Fibroblast of gingiva (primary cell): ENCODE measurements at regions not wholly inside any gene's neighbourhood (a gene's known extent, or its start where the extent isn't known, plus 50 kb on each side); places are given as distances from the start of the nearest gene placed in this dataset.

Source experiments
- DNase-seq: peaks from one replicate; pipeline ENCODE4 v3.0.0-alpha.2; 2011; ENCODE audit warnings: low read depth

DNA sequence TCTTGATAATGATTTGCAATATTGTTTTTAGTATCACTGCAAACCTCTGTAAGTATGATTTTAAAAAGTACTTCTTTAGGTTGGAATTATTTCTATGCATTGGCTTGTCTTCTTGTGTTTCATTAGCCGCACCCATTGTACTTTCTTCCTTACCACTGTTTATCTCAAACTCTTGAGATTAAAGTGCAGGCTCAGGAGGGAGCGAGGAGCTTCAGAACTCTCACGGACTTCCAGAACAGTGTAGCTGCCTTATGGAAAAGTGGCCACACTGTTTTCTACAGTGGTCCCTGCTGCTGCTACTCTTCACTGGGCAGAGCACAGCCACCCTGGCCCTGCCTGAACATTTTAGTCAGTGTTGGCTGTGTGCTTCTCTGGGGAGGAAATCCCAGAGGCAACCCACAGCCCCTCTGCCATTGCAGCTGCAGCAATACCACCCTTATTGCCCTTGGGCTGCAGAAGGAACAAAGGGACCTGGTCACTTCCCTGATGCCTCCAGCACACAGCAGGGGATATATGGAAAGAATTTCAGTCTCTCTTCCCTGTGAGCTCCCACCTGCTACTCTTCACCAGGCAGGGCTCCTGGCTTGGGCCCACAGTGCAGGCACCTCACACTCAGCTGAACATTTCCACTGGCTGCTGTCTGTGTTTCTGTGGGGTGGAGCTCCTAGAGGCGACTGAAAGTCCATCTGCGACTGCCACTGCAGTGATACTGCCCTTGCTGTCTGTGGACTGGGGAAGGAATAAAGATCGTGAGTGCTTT, 91.7 kb upstream of the MAP3K4 start:
- DNase-seq, result no peak

DNA sequence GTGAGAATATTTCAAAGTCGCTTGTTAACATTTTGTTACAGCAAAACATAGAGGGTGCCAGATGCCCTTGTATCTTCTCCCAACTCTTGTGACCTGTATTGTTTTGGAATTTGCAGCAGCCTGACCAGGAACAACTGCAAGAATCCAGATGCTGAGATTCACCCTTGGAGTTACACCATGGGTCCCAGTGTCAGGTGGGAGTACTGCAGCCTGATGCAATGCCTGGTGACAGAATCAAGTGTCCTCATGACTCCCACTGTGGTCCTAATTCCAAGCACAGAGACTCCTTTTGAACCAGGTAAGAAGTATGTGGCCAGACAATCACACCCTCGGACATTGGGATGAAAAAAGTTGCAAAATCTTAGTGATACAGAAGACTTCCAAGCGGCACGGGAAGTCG, 79.6 kb upstream of the MAP3K4 start:
- no peak for DNase-seq

DNA sequence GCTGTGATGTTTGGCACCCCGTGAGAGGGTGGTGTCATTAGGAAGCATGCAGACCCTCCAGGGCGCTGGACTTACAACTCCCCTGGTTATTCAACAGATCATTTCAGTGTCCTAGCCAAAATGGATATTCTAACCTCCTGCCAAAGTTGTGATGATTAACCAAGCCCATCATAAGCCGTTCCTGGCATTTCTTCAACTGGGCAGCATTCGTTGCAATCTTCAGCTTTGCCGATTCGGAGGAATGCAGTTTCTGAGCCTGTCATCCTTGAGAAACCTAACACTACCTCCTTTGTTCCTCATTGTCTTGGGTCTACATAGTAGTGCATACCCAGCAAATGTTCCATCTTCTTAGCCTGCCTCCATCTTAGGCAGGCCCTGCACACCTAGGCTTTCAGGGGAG, 79.2 kb upstream of the MAP3K4 start:
- no peak for DNase-seq

DNA sequence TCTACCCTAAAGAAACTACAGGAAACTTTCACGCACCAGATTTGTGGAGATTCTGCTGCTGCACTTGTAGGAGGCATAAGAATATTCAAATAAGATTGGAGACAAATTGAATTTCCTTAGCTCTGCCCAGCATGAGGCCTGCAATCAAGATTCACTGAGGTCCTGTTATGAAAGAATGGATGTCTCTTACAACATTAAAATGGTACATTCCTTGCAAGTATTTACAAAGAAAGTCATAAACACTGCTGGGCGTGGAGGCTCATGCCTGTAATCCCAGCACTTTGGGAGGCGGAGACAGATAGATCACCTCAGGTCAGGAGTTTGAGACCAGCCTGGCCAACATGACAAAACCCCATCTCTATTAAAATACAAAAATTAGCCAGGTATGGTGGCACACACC, 74.0 kb upstream of the MAP3K4 start:
- DNase-seq, result peak; percentile 47

DNA sequence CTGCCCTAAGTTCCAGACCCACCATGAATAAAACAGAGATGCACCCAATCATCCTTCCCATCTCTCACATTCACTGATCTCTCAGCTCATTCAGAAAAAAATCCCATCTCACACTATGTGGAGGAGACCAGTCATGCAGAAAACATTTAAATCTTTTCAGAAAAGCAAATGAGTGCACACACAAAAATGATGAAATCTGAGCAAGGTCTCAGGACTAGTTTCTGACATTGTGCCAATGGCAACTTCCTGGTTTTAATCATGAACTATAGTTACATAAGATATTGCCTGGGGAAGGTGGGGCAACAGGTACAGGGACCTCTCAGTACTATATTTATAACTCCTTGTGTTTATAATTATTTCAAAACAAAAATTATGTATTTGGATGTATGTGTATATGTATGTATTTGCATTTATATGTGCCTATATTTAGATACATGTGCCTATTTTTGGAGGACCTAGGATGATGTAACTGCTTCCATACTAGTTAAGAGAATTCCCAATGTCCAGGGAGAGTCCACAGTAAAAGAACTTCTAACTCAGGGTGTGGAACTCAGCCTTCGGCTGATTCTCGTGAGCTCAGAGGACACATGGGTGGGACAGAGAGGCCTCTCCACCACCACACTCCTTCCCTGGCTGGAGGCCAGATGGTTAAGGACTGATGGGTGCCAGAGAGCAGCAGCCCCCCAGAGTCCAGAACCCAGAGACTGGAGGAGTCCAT, 71.7 kb upstream of the MAP3K4 start:
- DNase-seq, result peak; percentile 60

DNA sequence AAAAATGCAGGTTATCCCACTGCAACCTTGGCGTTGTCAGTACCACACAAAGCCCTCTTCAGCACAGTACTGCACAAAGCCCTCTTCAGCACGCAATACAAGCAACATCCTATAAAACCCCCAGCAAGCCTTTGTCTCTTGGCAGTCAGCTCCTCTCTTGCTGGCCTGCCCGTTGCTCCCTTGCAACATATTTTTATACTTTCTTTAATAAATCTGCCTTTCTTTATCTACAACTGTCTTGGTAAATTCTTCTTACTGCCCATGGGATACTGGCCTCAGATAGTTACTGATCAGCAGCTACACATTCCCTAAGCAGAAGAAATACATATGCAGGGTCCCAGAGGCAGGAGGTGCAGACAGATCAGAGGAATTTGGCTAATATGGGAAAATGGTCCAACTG, 70.5 kb upstream of the MAP3K4 start:
- no peak for DNase-seq

DNA sequence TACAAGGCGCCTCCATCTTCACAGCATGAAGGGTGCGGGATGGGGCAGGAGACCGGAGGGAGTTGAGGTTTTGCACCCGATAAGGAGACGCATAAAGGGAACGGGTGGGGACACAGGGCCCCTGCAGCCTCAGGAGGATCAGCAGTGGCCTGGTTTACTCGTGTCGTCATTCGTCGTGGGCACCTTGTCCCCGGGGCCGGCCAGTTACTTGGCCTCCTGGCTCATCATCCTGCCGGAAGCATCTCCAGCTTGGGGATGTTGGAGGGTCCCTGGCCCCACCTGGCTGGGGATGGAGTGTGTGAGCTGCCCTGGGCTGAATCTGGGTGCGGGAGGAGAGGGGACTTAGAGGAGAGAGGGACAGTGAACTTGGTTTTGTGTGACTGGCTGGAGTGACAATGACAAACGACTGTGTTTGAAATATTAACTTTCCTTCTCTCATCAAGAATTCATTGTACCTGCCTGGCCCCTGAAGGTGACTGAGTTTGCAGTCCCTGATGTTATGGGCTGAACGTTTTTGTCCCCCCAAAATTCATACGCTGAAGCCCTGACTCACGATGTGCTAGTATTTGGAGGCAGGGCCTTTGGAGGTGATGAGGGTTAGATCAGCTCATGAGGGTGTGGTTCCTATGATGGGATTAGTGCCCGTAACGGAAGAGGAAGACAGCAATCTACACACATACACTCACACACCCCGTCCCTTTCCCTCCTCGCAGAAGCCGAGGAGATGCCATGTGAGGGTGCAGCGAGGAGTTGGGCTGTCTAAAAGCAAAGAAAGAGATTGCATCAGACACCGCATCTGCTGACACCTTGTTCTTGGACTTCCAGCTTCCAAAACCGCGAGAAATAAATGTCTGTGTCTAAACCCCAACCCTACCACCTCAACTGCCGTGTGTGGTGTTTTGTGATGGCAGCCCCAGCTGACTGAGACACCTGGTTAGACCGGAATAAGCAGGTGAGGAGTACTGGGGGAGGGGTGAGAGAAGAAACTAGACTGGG, 65.0 kb upstream of the MAP3K4 start:
- no peak for DNase-seq

DNA sequence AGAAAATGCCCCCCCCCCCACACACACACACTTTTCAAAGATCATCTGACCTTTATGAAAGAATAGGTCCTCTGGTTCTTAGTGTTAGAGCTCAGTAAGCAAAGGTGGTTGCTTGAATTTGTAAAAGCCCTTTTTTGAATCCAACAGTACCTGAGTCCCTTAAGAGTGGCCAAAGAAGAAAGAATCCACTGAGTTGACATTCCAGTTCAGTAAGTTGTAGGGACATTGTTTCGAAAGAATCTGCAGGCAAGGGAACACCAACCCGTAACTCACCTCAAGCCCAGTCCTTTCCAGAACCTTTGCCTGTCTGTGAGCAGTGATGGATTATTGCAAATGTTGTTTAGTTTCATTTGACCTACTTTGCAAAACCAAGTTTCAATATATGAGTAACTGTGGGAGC, 64.2 kb upstream of the MAP3K4 start:
- no peak for DNase-seq

DNA sequence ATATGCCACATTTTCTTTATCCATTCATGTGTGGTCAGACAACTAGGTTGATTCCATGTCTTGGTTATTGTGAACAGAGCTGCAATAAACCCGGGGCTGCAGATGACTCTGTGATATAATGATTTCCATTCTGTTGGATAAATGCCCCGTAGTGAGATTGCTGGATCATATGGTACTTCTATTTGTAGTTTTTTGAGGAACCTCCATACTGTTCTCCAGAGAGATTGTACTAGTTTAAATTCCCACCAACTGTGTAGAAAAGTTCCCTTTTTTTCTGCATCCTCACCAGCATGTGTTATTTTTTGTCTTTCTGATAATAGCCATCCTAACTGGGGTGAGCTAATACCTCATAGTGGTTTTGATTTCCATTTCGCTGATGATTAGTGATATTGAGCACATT, 62.2 kb upstream of the MAP3K4 start:
- DNase-seq, result no peak

DNA sequence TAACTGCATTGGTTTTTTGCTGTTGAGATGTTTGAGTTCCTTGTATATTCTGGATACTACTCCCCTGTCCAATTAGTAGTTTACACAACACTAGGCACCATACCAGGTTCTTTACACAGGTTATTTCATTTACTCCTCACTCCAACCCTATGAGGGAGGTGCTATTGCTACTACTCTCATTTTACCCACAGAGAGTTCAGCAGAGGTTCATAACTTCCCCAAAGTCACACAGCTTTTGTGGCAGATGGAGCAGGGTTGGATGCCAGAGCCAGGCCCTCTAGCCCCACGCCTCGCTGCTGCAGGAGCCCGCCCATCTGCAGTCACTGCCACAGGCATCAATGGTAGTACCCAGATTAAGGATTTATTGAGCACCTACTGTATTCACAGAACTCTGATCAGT, 61.7 kb upstream of the MAP3K4 start:
- no peak for DNase-seq

DNA sequence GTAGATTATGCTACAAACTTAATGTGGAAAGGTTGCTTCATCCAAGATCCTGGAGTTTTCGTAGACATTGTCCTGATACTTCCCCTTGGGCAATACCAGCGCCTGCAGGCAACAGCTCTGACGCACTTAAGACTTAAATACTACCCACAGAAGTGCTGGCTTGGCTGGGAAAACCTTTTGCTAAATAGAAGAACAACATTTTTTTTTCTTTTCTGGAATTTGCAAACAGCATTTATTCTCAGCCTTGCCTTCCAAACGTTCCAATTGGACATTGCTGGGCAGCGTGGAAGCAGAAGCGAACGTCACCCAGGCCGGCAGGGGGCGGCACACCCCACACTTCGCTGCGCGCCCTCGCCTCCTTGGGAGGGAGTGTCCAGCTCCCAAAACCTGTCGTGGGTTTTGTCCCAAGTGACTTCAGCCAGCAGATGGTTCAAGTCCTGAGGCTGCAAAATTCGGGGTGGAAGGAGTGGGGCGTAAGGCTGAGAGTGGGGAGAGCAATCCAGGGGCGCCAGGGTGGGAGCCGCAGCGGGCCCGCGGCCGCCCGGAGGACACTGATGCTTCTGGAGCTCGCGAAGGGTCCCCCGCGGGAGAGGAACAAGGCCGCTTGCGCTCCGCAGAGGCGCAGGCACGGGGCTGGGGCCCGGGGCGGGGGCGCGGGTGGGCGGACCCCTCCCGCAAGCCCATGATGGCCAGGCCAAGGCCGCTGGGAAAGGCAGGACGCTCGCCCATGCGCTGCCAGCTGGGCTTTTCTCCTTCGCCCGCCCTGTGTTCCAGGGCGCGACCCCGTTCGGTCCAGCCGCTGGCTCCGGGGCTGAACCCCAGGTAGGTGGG, 60.8 kb upstream of the MAP3K4 start:
- peak; percentile 89 for DNase-seq

DNA sequence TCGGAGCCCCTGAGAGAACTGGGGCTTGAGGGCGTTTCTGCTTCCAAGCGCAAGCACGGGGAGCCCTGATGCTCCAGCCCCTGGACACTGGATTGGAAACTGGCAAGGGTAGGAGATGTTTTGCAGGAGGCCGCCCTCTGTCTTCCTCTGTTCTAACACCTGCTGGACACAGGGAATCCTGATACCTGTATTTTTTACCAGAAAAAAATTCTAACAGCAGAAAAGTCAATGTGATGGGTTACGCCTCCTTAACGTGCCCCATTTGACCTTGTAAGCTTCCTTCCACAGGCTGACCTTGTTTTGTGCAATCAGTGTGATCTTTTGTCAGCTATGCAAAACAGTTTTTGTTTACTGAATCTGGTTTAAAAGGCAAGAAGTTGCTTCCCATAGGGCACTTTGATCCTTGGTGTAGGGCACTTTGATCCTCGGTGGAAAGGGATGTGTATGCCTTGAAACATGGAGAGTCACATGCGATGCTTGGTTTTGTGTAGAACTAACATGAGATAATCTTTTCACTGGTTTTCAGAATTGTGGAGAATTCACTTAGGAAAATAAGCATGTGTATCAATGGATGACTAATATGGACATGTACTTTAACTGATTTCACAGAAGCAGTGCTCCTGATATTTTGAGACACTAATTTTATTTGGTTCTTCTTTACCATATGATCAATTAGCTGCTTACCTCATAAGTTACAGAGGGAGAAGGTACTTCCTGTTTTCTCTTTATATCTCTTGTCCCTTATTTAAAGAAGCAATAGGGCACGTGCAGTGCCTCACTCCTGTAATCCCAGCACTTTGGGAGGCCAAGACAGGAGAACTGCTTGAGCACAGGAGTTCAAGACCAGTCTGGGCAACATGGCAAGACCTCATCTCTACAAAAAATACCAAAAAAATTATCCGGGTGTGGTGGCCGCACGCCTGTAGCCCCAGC, 59.9 kb upstream of the MAP3K4 start:
- DNase-seq, result no peak

DNA sequence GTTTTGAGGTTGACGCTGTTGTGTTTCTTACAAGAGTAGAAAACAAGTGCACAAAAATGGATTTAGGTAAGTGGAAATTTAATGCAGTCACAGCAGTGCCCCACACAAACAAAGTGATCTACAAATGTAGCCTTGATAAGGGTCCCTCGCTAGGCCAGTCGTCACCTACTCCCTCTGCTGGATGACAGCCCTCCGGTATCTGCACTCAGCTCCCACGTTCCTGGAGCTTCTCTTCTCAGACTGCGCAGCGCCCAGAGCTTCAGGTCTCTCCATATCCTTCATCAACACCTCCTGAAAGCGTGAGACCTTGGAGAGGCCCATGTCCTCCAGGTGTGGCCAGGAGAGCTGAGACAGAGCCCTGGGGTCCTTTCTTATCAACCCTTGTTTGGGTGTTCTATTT, 58.3 kb upstream of the MAP3K4 start:
- no peak for DNase-seq

DNA sequence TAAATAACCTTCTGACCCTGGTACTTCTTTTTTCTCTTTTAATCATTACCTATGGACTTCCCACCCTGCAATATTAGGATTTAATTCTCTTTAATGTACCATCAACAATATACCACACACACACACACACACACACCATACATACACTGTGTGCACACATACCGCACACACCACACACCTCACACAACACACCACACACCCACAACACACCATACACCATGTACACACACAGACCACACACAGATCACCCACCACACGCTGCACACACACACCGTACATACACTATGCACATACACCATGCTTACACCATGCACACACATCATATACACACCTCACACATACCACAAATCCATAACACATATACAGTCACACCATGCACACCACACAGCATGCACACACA, 57.4 kb upstream of the MAP3K4 start:
- no peak for DNase-seq

DNA sequence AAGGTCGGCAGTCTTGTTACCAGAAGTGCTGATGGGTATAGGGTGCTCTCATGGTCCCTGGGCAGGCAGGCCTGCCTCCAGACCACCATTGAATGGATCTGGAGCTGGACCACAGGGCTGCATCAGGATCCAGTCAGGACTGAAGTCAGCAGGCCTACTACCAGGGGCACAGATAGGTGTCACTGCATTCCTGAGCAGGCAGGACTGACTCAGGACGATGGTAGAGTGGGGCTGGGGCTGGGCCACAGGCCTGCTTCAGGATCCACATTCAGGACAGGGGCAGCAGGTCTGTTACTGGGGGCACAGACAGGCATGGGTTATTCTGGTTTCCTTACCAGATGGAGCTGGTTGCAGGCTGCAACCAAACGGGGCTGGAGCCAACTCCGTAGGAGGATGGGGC, 51.4 kb upstream of the MAP3K4 start:
- no peak for DNase-seq
